Activated naive CD4-positive, alpha-beta T cell treated with anti-CD3 and anti-CD28 coated beads, Interleukin-2, amount 50 U/mL, for 16 hours (primary cell): ENCODE measurements at regions not wholly inside any gene's neighbourhood (a gene's known extent, or its start where the extent isn't known, plus 50 kb on each side); places are given as distances from the start of the nearest gene placed in this dataset.
"Not testable (repeated sequence)": the region's sequence is repeated elsewhere in the genome, so short reads cannot be mapped to it uniquely, and the experiment has no call there.

Experiments used
- DNase-seq: peaks from one replicate; pipeline ENCODE4 v3.0.0-alpha.2; 2020

DNA sequence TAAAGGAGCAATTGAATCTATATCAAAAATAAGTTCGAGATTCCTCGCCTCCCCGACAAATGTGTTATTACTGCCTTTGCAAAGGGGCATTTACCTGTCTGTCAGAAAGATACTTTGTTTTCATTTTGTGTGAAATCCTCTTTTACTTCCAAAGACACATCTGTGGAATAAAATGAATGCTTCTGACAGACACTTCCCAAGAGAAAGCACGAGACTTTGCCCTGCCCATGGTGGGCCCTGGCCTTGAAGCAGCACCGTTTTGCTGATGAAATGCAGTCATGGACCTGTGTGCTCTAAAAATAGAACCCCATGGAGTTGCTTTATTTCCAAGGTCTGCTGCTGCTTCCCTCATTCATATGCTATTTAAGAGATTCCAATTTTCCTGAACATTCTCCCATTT lies 85.9 kb upstream of the USP47 start:
- DNase-seq, result no peak

DNA sequence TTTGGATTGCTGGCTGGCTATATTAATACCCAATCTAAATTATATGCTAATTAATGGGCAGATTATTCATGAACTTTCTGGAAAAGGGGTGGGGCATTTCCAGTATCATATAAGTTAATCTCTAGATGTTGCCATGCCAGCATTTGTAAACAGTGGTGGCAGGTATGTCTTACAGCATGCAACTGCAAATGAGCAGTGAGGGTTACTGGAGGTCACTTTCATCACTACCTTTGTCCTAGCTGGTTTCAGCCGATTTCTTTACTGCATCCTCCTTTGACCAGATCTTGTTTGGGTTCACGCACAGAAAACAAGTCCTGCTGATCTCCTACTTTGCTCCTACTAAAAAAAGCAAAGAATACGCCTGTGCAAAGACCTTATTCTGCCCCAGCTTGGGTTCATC lies 89.1 kb upstream of the USP47 start:
- DNase-seq, result no peak

DNA sequence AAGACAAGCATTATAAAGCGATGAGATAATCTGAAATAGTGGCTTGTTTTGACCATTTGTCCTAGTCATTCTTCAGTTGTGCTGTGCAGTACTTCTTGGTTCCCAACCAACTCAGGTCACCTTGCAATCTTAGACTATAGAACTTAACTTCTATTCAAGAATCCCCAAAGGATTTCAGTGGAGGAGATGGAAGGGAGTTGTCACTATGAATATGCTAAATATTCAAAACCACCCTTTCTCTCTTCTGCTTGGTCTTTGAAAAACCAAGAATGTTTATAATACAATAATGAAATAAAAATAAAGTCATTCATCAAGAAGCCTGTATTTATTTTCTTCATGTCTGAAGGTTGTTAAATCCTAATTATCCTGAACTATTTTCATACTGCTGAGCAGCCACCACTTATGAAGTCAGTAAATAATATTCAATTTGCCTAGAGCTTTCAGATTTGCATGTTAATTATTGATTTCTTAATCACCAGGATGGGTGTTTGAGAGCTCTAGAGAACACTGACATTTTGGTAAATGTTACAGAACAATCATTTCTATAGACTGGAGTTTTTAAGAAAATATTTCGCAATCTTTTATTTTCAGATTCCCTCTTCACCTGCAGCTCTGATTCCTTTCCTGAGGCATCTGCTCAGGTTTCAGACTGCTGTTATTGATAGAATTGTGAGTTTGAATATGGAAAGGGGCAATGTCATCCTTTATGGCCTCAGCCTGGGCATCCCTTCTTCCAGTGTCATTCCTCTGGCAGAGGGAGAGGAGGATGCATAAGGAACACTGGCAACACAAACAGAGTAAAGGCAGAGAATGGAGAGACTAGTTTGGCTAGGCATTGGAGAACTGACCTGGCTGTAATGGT lies 91.5 kb upstream of the USP47 start:
- DNase-seq, result no peak

DNA sequence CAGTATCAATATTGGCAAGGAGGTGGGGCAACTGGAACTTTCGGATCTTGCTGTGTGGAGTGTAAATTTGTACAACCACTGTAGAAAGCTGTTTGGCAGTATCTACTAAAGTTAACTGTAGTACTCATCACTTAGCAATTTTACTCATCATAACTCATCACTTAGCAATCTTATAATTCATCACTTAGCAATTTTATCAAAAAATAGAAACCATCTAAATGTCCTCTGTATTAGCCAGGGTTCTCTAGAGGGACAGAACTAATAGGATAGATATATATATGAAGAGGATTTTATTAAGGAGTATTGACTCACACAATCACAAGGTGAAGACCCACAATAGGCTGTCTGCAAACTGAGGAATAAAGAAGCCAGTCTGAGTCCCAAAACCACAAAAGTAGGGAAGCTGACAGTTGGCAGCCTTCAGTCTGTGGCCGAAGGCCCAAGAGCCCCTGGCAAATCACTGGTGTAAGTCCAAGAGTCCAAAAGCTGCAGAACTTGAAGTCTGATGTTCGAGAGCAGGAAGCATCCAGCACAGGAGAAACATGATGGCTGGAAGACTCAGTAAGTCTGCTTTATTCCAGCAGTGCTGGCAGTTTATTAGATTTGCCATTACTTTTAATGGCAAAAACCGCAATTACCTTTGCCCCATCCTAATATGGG lies 92.9 kb upstream of the USP47 start:
- DNase-seq, result no peak

DNA sequence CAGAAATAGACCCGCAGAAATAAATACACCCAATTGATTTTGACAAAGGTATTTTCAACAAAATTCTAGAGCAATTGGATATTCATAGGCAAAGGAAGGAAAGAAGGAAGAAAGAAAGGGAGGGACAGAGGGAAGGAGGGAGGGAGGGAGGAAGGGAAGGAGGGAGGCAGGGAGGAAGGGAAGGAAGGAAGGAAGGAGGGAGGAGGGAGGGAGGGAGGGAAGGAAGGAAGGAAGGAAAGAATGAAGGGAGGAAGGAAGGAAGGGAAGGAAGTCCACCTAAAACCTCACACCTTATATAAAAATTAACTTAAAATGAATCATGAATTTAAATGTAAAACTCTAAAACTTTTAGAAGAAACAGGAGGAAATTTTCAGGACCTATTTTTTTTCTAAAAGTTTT lies 94.2 kb upstream of the USP47 start:
- no peak for DNase-seq

DNA sequence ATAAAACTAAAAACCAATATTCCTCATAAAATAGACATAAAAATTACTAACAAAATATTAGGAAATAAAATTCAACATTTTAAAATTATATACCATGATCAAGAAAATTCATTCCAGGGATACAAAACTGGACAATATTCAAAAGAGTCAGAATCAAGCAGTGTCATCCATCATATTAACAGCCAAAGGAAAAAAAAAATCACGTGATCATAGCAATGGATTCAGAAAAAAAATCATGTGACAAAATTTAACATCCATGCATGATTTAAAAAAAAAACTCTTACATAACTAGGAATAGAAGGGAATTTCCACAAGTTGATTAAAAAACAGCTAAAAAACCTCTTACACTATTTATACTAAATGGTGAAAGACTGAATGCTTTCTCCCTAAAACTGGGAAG lies 95.3 kb upstream of the USP47 start:
- no peak for DNase-seq

DNA sequence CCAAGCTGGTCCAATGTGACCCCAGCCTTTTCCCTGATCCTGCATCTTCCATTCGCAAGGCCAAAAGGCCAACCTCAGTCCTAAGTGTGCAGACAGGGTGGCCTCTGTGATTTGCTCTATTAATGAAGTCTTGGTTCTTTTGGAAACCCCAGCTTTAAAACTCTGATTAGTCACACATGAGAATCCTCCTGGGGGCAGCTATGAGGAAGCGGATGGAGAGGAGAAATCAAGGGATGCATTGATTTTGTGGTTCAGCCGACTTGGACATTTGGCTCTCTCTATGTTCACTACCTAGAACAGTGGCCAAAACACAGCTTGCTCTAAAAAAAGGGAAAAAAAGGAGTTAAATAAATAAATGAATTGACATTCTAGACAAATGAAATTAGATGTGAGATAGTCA lies 98.6 kb upstream of the USP47 start:
- no peak for DNase-seq

DNA sequence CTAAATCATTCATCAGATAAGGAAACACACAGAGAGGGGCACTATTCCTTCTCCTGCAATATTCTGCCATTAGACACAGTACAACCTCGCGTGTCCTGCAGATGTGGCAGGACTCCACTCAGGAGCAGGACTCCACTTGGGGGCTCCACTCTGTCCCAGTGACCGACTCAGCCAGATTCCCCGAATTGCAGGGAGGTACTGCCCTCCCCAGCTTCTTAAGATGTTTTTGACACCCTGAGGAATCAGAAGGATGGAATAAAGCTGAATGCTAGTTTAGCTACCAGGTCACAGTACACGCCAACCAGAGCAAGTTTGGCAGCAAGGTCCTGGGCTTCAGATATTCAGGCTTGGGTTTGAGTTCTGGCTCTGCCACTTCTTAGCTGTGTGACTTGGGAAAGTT lies 99.3 kb upstream of the USP47 start:
- DNase-seq, result no peak

DNA sequence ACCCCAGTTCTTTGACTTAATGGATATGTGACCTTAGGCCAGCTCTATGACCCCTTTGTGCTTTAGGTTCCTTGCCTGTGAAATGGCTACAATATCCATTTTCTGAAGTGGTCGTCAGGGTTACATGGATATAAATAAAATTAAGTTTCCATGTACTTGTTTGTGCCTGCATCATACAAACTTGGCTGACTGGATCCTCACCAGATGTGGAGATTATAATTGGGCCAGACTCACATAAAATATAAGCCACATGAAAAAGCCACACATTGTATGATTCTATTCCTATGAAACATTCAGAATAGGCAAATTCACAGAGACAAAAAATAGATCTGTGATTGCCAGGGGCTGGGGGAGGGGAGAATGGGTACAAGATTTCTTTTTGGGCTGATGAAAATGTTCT lies 100.9 kb upstream of the USP47 start:
- no peak for DNase-seq

DNA sequence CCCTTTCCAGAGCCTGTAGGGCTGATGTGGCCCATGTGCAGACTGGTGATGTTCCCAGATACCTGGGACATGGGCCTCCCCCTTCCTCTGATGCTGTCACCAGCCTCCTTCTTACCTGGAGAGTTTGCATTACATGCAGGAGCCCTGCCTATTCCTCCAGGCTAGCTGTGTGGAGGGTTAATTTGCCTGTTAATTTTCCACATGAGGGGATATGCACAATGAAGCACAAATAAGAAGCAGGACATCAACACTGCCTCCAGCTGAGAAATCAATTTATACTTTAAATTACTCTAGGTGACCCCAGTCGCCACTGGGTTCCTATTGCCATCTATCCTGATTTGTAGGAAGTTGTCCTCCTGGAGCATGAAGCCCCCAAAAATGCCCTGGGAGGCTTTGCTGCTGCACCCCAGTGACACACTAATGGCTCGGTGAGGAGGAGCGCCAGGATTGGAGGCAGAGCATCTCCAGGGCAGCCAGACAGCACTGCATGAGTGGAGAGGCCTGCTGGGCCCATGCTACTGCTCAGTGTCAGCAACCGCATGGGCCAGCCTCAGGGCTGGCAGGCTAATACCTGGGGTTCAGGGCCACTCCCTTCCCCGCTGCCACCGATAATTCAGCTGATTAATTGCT lies 101.6 kb upstream of the USP47 start:
- DNase-seq, result no peak

DNA sequence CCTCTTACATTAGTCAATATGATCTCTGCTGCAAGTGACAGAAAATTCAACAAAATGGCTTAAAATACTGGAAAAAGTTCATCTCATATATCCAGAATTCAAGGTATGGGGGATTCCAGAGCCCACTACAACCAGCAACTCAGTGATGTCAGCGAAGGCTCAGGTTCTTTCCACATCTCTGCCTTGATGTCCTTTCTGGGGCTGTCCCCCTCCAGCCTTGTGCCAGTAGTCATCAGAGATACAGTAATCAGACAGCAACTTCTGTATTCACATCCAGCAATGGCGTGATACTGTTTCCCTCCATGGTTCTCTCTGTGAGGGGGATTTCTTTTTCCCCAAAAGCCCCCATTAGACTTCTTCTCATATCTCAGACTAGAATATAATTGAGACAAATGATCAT lies 103.4 kb upstream of the USP47 start:
- no peak for DNase-seq

DNA sequence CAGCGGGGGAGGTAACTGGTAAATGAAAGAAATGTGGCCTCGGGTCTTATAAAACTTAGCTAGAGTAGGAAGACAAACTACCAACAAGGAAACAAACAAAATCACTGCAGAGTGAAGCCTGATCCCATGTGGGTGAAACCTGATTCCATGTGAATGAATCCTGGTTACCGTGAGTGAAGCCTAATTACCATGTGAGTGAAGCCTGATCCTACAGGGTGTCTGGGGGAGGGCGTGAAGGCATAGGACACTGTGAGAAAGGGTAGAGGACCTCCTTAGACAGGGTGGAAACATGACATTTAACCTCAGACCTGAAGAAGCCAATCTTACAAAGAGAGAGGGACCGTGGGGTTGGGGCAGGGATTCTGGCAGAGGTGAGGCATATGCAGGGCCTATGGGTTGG lies 106.2 kb upstream of the USP47 start:
- no peak for DNase-seq

DNA sequence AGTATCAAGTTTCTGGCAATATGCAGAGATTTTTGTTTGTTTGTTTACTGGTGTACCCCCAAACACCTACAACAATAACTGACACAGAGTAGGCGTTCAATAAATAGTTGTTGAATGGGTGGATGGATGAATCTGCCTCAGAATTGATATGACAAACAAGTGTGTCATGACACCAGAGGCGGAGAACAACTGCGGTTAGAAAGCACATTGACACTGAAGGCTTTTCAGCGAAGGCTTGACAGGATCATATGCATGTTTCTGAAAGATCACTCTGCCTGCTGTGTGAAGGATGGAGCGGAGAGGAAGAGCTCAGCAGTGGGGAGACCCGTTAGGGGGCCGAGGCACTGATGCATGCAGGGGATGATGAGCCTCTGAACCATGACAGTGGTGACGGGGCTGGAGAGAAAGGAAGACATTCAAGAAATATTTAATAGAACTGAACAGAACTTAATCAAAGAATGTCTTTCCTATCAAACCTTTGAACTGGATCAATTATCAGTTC lies 108.5 kb upstream of the USP47 start:
- DNase-seq, result no peak

DNA sequence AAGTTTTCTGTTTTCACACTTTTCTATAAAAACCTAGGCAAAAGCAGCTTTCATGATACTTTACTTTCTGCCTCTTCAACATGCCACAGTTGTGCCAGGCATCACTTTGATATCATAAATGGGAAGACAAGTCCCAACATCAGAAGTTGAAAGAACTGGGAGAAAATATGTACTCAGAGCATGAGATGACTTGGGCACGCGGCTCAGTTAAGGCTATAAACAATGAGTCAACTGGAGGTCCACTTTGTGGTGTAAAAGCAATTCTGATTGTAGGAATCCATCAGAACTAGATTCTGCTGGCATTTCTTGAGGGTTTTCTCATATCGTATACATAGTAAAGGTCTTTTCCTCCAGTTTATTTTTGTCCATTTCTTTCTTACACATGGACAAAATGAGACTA lies 109.7 kb upstream of the USP47 start:
- no peak for DNase-seq

DNA sequence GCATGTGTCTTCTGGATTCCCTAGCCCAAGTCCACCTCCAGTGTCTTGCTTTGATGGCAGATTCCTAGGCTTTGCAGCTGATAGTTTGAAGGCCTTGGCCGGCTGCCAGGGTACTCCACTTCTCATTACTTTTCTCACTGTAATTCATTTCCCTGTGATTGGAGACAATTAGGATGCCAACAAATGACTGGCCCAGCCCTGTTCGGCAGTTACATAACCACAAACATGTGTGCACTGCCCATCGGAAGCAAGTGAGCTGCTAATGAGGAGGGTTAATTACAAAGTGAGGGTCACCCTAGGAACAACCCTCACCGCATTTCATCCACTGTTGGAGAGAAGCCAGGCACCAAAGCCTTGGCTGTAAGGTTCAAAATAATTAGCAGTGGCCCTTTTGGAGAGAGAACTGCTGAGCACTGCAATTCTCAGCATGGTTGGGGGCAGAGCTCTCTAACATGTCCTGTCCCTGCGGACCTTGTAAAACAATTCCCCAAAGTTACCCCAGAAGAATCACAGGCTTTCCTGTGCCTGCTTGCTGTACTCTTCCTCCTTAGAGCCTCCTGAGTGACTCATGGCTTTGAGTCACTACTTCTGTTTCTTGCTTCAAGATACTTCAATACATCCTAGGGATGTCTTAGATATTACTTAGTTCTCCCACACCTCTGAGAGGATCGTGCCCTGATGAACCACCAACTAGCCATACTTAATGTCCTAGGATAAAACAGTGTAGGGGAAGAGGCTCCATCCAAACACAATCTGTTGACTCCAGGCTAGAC lies 109.7 kb upstream of the GALNT18 start:
- no peak for DNase-seq

DNA sequence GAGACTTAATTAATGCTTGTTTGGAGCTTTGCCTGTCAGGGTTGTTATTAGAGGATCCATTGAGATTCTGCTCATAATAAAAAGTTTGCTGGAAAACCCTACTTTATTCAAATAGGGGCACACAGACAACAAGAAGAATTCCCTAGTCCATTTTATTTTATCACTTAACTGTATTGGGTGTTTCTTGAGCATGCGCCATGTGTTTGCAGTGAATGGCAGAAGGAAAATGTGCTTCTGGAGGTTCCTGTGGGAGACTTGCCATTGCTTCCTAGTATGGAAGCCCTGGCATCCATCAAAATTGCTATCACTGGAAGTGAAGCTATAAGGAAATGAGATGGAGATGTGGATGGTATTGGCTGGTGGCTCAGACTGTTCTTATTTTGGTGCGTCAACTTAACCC lies 106.6 kb upstream of the GALNT18 start:
- no peak for DNase-seq

DNA sequence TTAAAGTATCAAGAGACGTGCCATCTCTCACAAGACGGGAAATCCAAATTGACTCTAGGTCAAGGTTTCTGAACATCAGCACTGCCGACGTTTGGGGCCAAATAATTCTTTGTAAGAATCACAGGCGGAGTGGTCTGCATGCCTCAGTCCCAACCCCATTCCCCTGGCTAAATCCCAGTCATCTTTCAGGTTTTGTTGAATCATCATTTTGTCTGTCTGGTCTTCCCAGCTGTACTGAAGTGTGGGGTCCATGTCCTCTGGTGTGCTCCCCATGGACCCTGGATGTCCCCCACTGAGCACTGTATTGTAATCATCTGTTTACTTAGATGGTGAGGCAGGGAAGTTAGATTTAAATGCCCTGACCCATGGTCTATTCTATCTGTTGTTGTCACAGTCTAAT lies 103.6 kb upstream of the GALNT18 start:
- no peak for DNase-seq

DNA sequence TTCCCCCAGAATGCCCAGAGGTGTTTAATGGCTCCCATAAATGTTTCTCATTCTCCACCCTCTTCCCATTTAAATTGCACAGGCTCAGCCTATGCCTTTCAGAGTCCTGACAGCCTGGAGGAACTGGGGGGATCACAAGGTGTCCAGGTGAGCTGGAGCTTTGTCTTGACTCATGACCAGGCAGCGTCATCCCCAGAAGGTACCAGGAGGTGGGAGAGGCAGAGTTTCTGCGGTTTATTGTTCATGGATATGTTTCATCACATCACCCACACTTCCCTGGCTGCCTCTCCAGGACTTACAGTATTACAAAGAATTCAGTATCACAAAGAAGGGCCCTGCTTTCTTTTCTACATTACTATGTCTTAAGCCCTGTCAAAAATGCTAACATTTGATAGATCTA lies 103.2 kb upstream of the GALNT18 start:
- no peak for DNase-seq

DNA sequence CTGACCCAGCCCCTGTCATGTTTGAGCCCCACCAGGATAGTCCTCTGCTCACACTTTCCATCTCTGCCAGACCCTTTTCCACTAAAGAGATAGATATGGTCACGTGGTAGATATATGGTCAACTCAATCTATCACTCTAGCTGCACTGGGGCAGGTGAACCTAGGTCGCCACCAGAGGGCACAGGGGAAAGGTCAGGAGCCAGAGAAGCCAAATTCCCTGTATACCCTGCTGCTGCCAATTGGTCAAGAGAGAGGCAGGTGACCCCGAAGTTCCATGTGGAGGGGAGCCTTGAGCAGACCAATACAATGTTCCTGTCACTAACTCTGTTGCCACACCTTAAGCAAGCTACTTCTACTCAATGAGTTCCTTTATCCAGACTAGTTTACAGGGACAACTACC lies 101.1 kb upstream of the GALNT18 start:
- no peak for DNase-seq

DNA sequence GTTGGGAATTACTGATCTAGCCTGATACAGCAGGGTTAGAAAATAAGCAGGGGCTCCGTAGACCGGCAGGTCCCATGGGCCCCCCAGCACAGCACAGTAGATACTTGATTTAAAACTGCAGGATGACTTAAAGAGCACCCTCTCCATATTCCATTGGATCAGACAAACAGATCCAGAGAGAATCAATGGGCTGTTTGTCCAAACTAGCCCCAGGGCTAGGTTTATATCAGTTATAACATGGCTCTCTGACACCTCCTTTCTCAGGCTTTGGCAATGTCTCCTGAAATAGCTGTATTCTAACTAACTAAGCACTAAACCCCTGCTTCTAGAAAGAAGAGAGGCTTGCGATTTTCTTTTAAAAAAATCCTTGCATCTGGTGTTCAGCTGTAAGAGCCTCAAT lies 100.4 kb upstream of the GALNT18 start:
- DNase-seq, result no peak

DNA sequence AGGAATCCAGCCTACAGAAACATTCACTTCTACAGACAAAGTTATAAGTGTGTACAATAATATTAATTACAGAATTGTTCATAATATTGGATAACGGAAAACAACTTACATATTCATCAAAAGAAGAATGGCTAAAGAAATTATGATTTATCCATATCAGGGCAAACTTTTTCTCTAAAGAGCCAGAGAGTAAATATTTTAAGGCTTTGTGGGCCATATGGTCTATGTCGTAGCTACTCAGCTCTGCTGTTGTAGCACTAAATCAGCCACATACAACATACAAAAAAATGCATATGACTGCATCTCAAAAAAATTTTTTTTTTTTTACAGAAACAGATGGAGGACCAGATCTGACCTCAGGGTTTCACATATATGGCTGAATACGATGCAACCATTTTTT lies 96.7 kb upstream of the GALNT18 start:
- DNase-seq, result no peak

DNA sequence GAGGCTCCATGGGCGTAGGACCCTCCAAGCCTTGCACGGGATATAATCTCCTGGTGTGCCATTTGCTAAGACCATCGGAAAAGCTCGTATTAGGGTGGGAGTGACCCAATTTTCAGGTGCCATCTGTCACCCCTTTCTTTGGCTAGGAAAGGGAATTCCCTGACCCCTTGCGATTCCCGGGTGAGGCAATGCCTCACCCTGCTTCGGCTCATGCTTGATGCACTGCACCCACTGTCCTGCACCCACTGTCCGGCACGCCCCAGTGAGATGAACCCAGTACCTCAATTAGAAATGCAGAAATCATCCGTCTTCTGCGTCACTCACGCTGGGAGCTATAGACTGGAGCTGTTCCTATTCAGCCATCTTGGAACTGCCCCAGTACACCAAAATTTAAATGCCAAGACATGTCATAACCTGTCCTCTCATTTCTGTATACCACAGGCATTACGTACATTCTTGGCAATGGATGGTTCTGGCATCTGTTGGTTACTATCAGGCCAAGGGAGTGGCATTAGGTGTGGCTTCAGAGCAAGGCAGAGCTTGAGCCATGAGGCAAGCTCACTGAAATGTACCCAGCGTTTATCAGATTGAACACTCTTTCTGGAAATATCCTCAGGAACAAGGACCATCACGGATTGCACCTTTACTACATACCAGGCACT lies 95.4 kb upstream of the GALNT18 start:
- no peak for DNase-seq

DNA sequence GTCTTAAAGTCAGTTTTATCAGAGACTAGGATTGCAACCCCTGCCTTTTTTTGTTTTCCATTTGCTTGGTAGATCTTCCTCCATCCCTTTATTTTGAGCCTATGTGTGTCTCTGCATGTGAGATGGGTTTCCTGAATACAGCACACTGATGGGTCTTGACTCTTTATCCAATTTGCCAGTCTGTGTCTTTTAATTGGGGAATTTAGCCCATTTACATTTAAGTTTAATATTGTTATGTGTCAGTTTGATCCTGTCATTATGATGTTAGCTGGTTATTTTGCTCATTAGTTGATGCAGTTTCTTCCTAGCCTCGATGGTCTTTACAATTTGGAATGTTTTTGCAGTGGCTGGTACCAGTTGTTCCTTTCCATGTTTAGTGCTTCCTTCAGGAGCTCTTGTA lies 93.3 kb upstream of the GALNT18 start:
- not testable (repeated sequence) for DNase-seq
